ENCODE measurements at regions not wholly inside any gene's neighbourhood (a gene's known extent, or its start where the extent isn't known, plus 50 kb on each side); places are given as distances from the start of the nearest gene placed in this dataset.
"Not testable (repeated sequence)": the region's sequence is repeated elsewhere in the genome, so short reads cannot be mapped to it uniquely, and the experiment has no call there.

DNA sequence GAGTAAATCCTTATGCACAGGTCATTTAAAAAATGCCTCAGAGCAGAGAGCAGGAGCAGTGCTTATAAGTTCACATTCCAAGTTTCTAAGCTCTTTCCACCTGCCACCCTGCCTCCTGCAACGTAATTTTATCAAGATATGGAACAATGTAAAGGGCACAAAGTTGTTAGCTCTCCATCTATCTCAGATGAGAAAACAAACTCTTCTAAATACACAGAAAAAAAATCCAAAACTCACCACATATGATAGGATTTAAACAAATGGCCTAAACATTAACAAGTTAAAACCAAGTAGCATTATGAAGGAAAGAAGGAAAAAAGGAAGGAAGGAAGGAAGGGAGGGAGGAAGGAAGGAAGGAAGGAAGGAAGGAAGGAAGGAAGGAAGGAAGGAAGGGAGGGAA is 1132.8 kb downstream of the GRM8 start:
- Histone ChIP-seq H3K27me3 (ENCODE audit: control insufficient read depth in 3 of 3, insufficient read depth in 3 of 3, low read length in 3 of 3) (no peaks in the 10 kb centered on the region), H3K9ac (ENCODE audit: low read depth in 1 of 3, low read length in 3 of 3) (no peak overlapping the region), H3K4me3 (ENCODE audit: low read length in 3 of 3) (no peak overlapping the region), H3K36me3 (ENCODE audit: control insufficient read depth in 3 of 3, insufficient read depth in 3 of 3, low read length in 3 of 3) (no peaks in the 10 kb centered on the region), H3K4me1 (ENCODE audit: control insufficient read depth in 3 of 3, insufficient read depth in 3 of 3, low read length in 3 of 3) (no peaks in the 10 kb centered on the region), H3K9me3 (ENCODE audit: control insufficient read depth in 3 of 3, low read length in 3 of 3) (peaks cover 0 to 2% (median 0%) of the 10 kb centered on the region in 3 donors), H3K27ac (ENCODE audit: low read depth, low read length) (no peak overlapping the region)

DNA sequence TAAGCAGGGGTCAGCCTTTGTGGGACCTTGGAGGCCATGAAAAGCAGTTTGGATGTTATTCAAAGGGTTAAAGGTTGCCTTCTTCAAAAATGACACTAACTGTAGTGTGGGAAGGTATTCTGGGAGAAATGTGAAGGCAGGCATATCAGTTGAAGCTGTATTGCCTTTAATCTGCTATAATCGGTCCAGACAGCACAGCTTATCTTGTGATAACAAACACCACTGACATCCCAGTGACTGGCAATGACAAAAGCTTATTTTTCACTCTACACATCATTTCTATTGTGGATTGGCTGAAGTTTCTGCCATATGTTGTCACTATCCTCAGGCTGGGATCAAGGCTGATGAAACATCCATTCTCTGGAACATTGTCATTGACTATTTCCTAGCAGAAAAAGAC is 1149.2 kb downstream of the GRM8 start:
- Histone ChIP-seq H3K9me3 (ENCODE audit: control insufficient read depth in 3 of 3, low read length in 3 of 3) (no peaks in the 10 kb centered on the region), H3K27me3 (ENCODE audit: control insufficient read depth in 3 of 3, insufficient read depth in 3 of 3, low read length in 3 of 3) (no peaks in the 10 kb centered on the region), H3K9ac (ENCODE audit: low read depth in 1 of 3, low read length in 3 of 3) (no peak overlapping the region), H3K36me3 (ENCODE audit: control insufficient read depth in 3 of 3, insufficient read depth in 3 of 3, low read length in 3 of 3) (no peaks in the 10 kb centered on the region), H3K27ac (ENCODE audit: low read depth, low read length) (no peak overlapping the region), H3K4me1 (ENCODE audit: control insufficient read depth in 3 of 3, insufficient read depth in 3 of 3, low read length in 3 of 3) (no peaks in the 10 kb centered on the region), H3K4me3 (ENCODE audit: low read length in 3 of 3) (no peak overlapping the region)

GRCh38 chr7:126083014-126083413 is 1153.4 kb upstream of the POT1 start:
- Histone ChIP-seq H3K27ac (ENCODE audit: low read depth, low read length) (no peak overlapping the region), H3K9ac (ENCODE audit: low read depth in 1 of 3, low read length in 3 of 3) (no peak overlapping the region), H3K9me3 (ENCODE audit: control insufficient read depth in 3 of 3, low read length in 3 of 3) (peaks cover 0 to 3% (median 0%) of the 10 kb centered on the region in 3 donors), H3K27me3 (ENCODE audit: control insufficient read depth in 3 of 3, insufficient read depth in 3 of 3, low read length in 3 of 3) (no peaks in the 10 kb centered on the region), H3K4me3 (ENCODE audit: low read length in 3 of 3) (no peak overlapping the region), H3K36me3 (ENCODE audit: control insufficient read depth in 3 of 3, insufficient read depth in 3 of 3, low read length in 3 of 3) (no peaks in the 10 kb centered on the region), H3K4me1 (ENCODE audit: control insufficient read depth in 3 of 3, insufficient read depth in 3 of 3, low read length in 3 of 3) (no peaks in the 10 kb centered on the region)

- H3K36me3 ChIP-seq (ENCODE audit: control insufficient read depth in 3 of 3, insufficient read depth in 3 of 3, low read length in 3 of 3) = no peaks in the 10 kb centered on the region
- no peak overlapping the region for H3K4me3 ChIP-seq (ENCODE audit: low read length in 3 of 3)
- no peak overlapping the region for H3K9ac ChIP-seq (ENCODE audit: low read depth in 1 of 3, low read length in 3 of 3)
- no peaks in the 10 kb centered on the region for H3K4me1 ChIP-seq (ENCODE audit: control insufficient read depth in 3 of 3, insufficient read depth in 3 of 3, low read length in 3 of 3)
- no peaks in the 10 kb centered on the region for H3K27me3 ChIP-seq (ENCODE audit: control insufficient read depth in 3 of 3, insufficient read depth in 3 of 3, low read length in 3 of 3)
- no peak overlapping the region for H3K27ac ChIP-seq (ENCODE audit: low read depth, low read length)
- H3K9me3 ChIP-seq (ENCODE audit: control insufficient read depth in 3 of 3, low read length in 3 of 3) = peaks cover 0 to 3% (median 0%) of the 10 kb centered on the region in 3 donors
These were observed 1150.0 kb upstream of the POT1 start for GRCh38 chr7:126079581-126079980.

DNA sequence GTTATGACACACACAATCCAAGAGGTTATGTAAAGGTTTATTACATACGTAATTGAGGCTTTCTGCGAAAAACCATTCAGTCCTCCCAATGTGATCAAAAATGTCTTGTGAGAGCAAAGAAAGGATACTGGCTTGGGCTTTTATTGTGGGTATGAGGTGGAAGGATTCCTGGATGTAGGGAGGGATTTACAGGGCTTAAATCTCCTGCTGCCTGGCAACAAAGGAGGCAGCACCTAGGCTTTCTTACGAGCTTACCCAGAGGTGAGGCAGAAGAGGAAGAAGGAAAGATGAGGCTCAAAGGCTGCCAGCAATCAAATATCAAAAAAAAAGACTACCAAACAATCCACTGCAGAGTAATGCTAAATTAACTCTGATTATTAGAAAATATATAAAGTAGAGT is 1149.5 kb upstream of the POT1 start:
- H3K9me3 ChIP-seq (ENCODE audit: control insufficient read depth in 3 of 3, low read length in 3 of 3) = no peaks in the 10 kb centered on the region
- H3K36me3 ChIP-seq (ENCODE audit: control insufficient read depth in 3 of 3, insufficient read depth in 3 of 3, low read length in 3 of 3) = no peaks in the 10 kb centered on the region
- H3K9ac ChIP-seq (ENCODE audit: low read depth in 1 of 3, low read length in 3 of 3) = no peak overlapping the region
- no peak overlapping the region for H3K4me3 ChIP-seq (ENCODE audit: low read length in 3 of 3)
- no peak overlapping the region for H3K27ac ChIP-seq (ENCODE audit: low read depth, low read length)
- H3K27me3 ChIP-seq (ENCODE audit: control insufficient read depth in 3 of 3, insufficient read depth in 3 of 3, low read length in 3 of 3) = no peaks in the 10 kb centered on the region
- H3K4me1 ChIP-seq (ENCODE audit: control insufficient read depth in 3 of 3, insufficient read depth in 3 of 3, low read length in 3 of 3) = no peaks in the 10 kb centered on the region

DNA sequence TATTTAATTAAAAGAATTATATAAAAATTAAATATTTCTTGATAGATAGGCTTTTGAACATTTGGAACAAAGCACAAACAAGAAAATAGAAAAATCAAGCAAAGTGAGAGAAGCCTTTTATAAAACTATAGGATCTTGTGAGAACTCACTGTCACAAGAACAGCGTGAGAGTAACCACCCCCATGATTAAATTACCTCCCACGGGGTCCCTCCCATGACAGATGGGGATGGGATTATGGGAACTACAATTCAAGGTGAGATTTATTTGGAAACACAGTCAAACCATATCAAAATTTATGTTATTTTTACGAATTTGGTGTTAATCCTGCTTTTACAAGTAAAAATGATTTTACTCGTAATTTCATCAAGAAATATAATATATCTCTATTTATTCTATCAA is 1136.1 kb upstream of the POT1 start:
- H3K9ac ChIP-seq (ENCODE audit: low read depth in 1 of 3, low read length in 3 of 3) = no peak overlapping the region
- H3K4me3 ChIP-seq (ENCODE audit: low read length in 3 of 3) = no peak overlapping the region
- H3K9me3 ChIP-seq (ENCODE audit: control insufficient read depth in 3 of 3, low read length in 3 of 3) = no peaks in the 10 kb centered on the region
- no peak overlapping the region for H3K27ac ChIP-seq (ENCODE audit: low read depth, low read length)
- no peaks in the 10 kb centered on the region for H3K4me1 ChIP-seq (ENCODE audit: control insufficient read depth in 3 of 3, insufficient read depth in 3 of 3, low read length in 3 of 3)
- no peaks in the 10 kb centered on the region for H3K27me3 ChIP-seq (ENCODE audit: control insufficient read depth in 3 of 3, insufficient read depth in 3 of 3, low read length in 3 of 3)
- no peaks in the 10 kb centered on the region for H3K36me3 ChIP-seq (ENCODE audit: control insufficient read depth in 3 of 3, insufficient read depth in 3 of 3, low read length in 3 of 3)

DNA sequence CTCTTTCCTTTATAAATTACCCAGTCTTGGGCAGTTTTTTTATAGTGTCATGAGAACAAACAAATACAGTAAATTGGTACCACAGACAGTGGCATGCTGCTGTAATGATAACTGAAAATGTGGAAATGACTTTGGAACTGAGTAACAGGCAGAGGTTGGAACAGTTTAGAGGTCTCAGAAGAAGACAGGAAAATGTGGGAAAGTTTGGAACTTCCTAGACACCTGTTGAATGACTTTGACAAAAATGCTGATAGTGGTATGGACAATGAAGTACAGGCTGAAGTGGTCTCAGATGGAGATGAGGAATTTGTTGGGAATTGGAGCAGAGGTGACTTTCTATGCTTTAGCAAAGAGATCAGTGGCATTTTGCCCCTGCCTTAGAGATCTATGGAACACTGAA is 1128.4 kb upstream of the POT1 start:
- Histone ChIP-seq H3K27ac (ENCODE audit: low read depth, low read length) (no peak overlapping the region), H3K36me3 (ENCODE audit: control insufficient read depth in 3 of 3, insufficient read depth in 3 of 3, low read length in 3 of 3) (no peaks in the 10 kb centered on the region), H3K9ac (ENCODE audit: low read depth in 1 of 3, low read length in 3 of 3) (no peak overlapping the region), H3K4me1 (ENCODE audit: control insufficient read depth in 3 of 3, insufficient read depth in 3 of 3, low read length in 3 of 3) (no peaks in the 10 kb centered on the region), H3K27me3 (ENCODE audit: control insufficient read depth in 3 of 3, insufficient read depth in 3 of 3, low read length in 3 of 3) (no peaks in the 10 kb centered on the region), H3K4me3 (ENCODE audit: low read length in 3 of 3) (no peak overlapping the region), H3K9me3 (ENCODE audit: control insufficient read depth in 3 of 3, low read length in 3 of 3) (no peaks in the 10 kb centered on the region)

DNA sequence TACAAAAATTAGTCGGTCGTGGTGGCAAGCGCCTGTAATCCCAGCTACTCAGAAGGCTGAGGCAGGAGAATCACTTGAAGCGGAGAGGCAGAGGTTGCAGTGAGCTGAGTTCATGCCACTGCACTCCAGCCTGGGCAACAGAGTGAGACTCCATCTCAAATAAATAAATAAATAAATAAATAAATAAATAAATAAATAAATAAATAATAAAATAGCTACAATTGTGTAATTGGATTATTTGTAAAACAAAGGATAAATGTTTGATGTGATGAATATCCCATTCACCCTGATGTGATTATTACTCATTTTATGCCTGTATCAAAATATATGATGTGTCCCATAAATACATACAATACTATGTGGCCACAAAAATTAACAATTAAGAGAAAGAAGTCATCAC is 1127.0 kb upstream of the POT1 start:
- H3K27me3 ChIP-seq (ENCODE audit: control insufficient read depth in 3 of 3, insufficient read depth in 3 of 3, low read length in 3 of 3); H3K27ac ChIP-seq (ENCODE audit: low read depth, low read length); H3K9me3 ChIP-seq (ENCODE audit: control insufficient read depth in 3 of 3, low read length in 3 of 3); H3K9ac ChIP-seq (ENCODE audit: low read depth in 1 of 3, low read length in 3 of 3); H3K36me3 ChIP-seq (ENCODE audit: control insufficient read depth in 3 of 3, insufficient read depth in 3 of 3, low read length in 3 of 3); H3K4me1 ChIP-seq (ENCODE audit: control insufficient read depth in 3 of 3, insufficient read depth in 3 of 3, low read length in 3 of 3); H3K4me3 ChIP-seq (ENCODE audit: low read length in 3 of 3): not testable (repeated sequence)

DNA sequence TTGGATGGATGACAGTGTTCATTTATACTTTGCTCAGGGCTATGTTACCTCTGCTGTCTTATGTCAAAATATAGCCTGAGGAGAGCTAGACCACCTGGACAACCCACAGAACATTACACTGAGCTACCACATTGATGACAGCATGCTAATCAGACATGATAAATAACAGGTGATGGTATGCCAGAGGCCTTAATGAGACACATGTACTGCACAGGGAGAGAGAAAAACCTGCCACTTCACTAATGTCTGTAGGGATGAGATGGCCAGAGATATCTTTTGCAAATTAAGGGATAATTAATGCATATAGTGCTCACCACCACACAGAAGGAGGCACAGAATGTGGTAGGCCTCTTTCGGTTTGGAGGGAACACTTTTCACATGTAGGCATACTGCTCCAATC is 1122.6 kb upstream of the POT1 start:
- Histone ChIP-seq H3K4me3 (ENCODE audit: low read length in 3 of 3) (no peak overlapping the region), H3K9ac (ENCODE audit: low read depth in 1 of 3, low read length in 3 of 3) (no peak overlapping the region), H3K9me3 (ENCODE audit: control insufficient read depth in 3 of 3, low read length in 3 of 3) (no peaks in the 10 kb centered on the region), H3K4me1 (ENCODE audit: control insufficient read depth in 3 of 3, insufficient read depth in 3 of 3, low read length in 3 of 3) (no peaks in the 10 kb centered on the region), H3K27me3 (ENCODE audit: control insufficient read depth in 3 of 3, insufficient read depth in 3 of 3, low read length in 3 of 3) (no peaks in the 10 kb centered on the region), H3K36me3 (ENCODE audit: control insufficient read depth in 3 of 3, insufficient read depth in 3 of 3, low read length in 3 of 3) (no peaks in the 10 kb centered on the region), H3K27ac (ENCODE audit: low read depth, low read length) (no peak overlapping the region)

- Histone ChIP-seq H3K36me3 (ENCODE audit: control insufficient read depth in 3 of 3, insufficient read depth in 3 of 3, low read length in 3 of 3) (no peaks in the 10 kb centered on the region), H3K4me3 (ENCODE audit: low read length in 3 of 3) (no peak overlapping the region), H3K27ac (ENCODE audit: low read depth, low read length) (no peak overlapping the region), H3K4me1 (ENCODE audit: control insufficient read depth in 3 of 3, insufficient read depth in 3 of 3, low read length in 3 of 3) (no peaks in the 10 kb centered on the region), H3K27me3 (ENCODE audit: control insufficient read depth in 3 of 3, insufficient read depth in 3 of 3, low read length in 3 of 3) (no peaks in the 10 kb centered on the region), H3K9ac (ENCODE audit: low read depth in 1 of 3, low read length in 3 of 3) (no peak overlapping the region), H3K9me3 (ENCODE audit: control insufficient read depth in 3 of 3, low read length in 3 of 3) (peaks cover 0 to 2% (median 0%) of the 10 kb centered on the region in 3 donors)
These were observed 1115.0 kb upstream of the POT1 start for GRCh38 chr7:126044662-126045061.

DNA sequence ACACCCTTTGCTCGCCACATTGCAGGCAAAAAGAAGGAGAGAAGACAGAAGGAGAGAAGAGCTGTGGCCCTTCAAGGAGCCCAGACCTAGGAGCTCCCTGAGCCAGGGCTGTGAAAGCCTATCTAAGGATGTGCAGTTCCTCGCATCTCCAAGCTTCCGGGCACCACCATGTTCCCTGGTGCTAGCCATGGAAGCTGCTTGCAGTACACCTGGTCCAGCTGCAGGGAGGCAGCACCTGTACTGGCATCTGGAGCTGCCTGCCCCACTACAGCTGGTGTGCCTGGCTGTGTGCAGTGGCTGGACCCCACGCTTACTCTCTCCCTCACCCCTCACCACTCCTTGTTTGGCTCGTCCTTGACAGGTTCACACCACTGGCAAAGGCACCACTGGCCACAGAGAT is 1111.8 kb upstream of the POT1 start:
- H3K36me3 ChIP-seq (ENCODE audit: control insufficient read depth in 3 of 3, insufficient read depth in 3 of 3, low read length in 3 of 3) = no peaks in the 10 kb centered on the region
- no peak overlapping the region for H3K9ac ChIP-seq (ENCODE audit: low read depth in 1 of 3, low read length in 3 of 3)
- H3K4me1 ChIP-seq (ENCODE audit: control insufficient read depth in 3 of 3, insufficient read depth in 3 of 3, low read length in 3 of 3) = no peaks in the 10 kb centered on the region
- H3K27me3 ChIP-seq (ENCODE audit: control insufficient read depth in 3 of 3, insufficient read depth in 3 of 3, low read length in 3 of 3) = no peaks in the 10 kb centered on the region
- H3K4me3 ChIP-seq (ENCODE audit: low read length in 3 of 3) = no peak overlapping the region
- no peak overlapping the region for H3K27ac ChIP-seq (ENCODE audit: low read depth, low read length)
- H3K9me3 ChIP-seq (ENCODE audit: control insufficient read depth in 3 of 3, low read length in 3 of 3) = peaks cover 0 to 2% (median 0%) of the 10 kb centered on the region in 3 donors
